Duodenal mucosa (tissue), 2 donors: ENCODE measurements at regions not wholly inside any gene's neighbourhood (a gene's known extent, or its start where the extent isn't known, plus 50 kb on each side); places are given as distances from the start of the nearest gene placed in this dataset.
"Not testable (repeated sequence)": the region's sequence is repeated elsewhere in the genome, so short reads cannot be mapped to it uniquely, and the experiment has no call there.

ENCODE experiments used
- H3K27ac ChIP-seq: one replicate; pipeline ENCODE4 v1.7.0; 2013; ENCODE audit warnings: low read depth, low read length
- H3K27me3 ChIP-seq, 2 donors: one replicate each; pipeline ENCODE4 v1.7.0; 2013; ENCODE audit warnings: low read length in 2 of 2, control low read depth in 1 of 2; ENCODE audit not compliant: insufficient read depth in 2 of 2, control insufficient read depth in 1 of 2
- H3K36me3 ChIP-seq, 2 donors: one replicate each; pipeline ENCODE4 v1.7.0; 2013; ENCODE audit warnings: low read length in 2 of 2, control low read depth in 1 of 2; ENCODE audit not compliant: insufficient read depth in 2 of 2, control insufficient read depth in 1 of 2
- H3K4me1 ChIP-seq, 2 donors: one replicate each; pipeline ENCODE4 v1.7.0; 2013; ENCODE audit warnings: low read length in 2 of 2, control low read depth in 1 of 2; ENCODE audit not compliant: insufficient read depth in 2 of 2, control insufficient read depth in 1 of 2
- H3K4me3 ChIP-seq, 2 donors: one replicate each; pipeline ENCODE4 v1.7.0; 2013; ENCODE audit warnings: low read length in 2 of 2, low read depth in 1 of 2
- H3K9ac ChIP-seq, 2 donors: one replicate each; pipeline ENCODE4 v1.7.0; 2013; ENCODE audit warnings: low read length in 2 of 2, low read depth in 1 of 2
- H3K9me3 ChIP-seq, 2 donors: one replicate each; pipeline ENCODE4 v1.7.0; 2013; ENCODE audit warnings: low read length in 2 of 2, control low read depth in 1 of 2; ENCODE audit not compliant: control insufficient read depth in 1 of 2

GRCh38 chr12:74269355-74269754 lies 268.3 kb upstream of the ATXN7L3B start:
- H3K4me3 ChIP-seq, H3K4me1 ChIP-seq, H3K9ac ChIP-seq, H3K9me3 ChIP-seq, H3K36me3 ChIP-seq, H3K27ac ChIP-seq, H3K27me3 ChIP-seq: not testable (repeated sequence)

GRCh38 chr12:74280156-74280655 lies 257.4 kb upstream of the ATXN7L3B start:
- H3K36me3 ChIP-seq: no peaks in the 10 kb centered on the region
- H3K9me3 ChIP-seq: peaks cover 7 to 9% of the 10 kb centered on the region in 2 donors
- H3K4me1 ChIP-seq: no peaks in the 10 kb centered on the region
- no peak overlapping the region for H3K27ac ChIP-seq
- no peaks in the 10 kb centered on the region for H3K27me3 ChIP-seq
- H3K4me3 ChIP-seq: no peak overlapping the region
- no peak overlapping the region for H3K9ac ChIP-seq

GRCh38 chr12:74281401-74282180 lies 256.0 kb upstream of the ATXN7L3B start:
- H3K36me3 ChIP-seq, H3K4me3 ChIP-seq, H3K9me3 ChIP-seq: not testable (repeated sequence)

GRCh38 chr12:74283646-74284045 lies 254.0 kb upstream of the ATXN7L3B start:
- no peak overlapping the region for H3K9ac ChIP-seq
- no peak overlapping the region for H3K27ac ChIP-seq
- no peak overlapping the region for H3K4me3 ChIP-seq
- no peaks in the 10 kb centered on the region for H3K9me3 ChIP-seq
- no peaks in the 10 kb centered on the region for H3K27me3 ChIP-seq
- no peaks in the 10 kb centered on the region for H3K36me3 ChIP-seq
- H3K4me1 ChIP-seq: no peaks in the 10 kb centered on the region

More at GRCh38 chr12:74281401-74282180, 256.0 kb upstream of the ATXN7L3B start:
- H3K27me3 ChIP-seq, H3K27ac ChIP-seq, H3K4me1 ChIP-seq, H3K9ac ChIP-seq: not testable (repeated sequence)

GRCh38 chr12:74285773-74286172 lies 251.9 kb upstream of the ATXN7L3B start:
- Histone ChIP-seq H3K4me1 (no peaks in the 10 kb centered on the region), H3K27me3 (no peaks in the 10 kb centered on the region), H3K9ac (no peak overlapping the region), H3K9me3 (no peaks in the 10 kb centered on the region), H3K36me3 (no peaks in the 10 kb centered on the region), H3K27ac (no peak overlapping the region), H3K4me3 (no peak overlapping the region)

GRCh38 chr12:74286254-74286653 lies 251.4 kb upstream of the ATXN7L3B start:
- Histone ChIP-seq H3K4me3 (no peak overlapping the region), H3K27ac (no peak overlapping the region), H3K9ac (no peak overlapping the region), H3K36me3 (no peaks in the 10 kb centered on the region), H3K27me3 (no peaks in the 10 kb centered on the region), H3K4me1 (no peaks in the 10 kb centered on the region), H3K9me3 (no peaks in the 10 kb centered on the region)

GRCh38 chr12:74292351-74293194 lies 245.1 kb upstream of the ATXN7L3B start:
- H3K9ac ChIP-seq: no peak overlapping the region
- no peaks in the 10 kb centered on the region for H3K36me3 ChIP-seq
- H3K4me1 ChIP-seq: no peaks in the 10 kb centered on the region
- no peak overlapping the region for H3K27ac ChIP-seq
- no peaks in the 10 kb centered on the region for H3K27me3 ChIP-seq
- no peak overlapping the region for H3K4me3 ChIP-seq
- no peaks in the 10 kb centered on the region for H3K9me3 ChIP-seq

GRCh38 chr12:74293689-74294131 lies 243.9 kb upstream of the ATXN7L3B start:
- Histone ChIP-seq H3K36me3 (no peaks in the 10 kb centered on the region), H3K9me3 (no peaks in the 10 kb centered on the region), H3K4me3 (no peak overlapping the region), H3K4me1 (no peaks in the 10 kb centered on the region), H3K9ac (no peak overlapping the region), H3K27ac (no peak overlapping the region), H3K27me3 (no peaks in the 10 kb centered on the region)

- Histone ChIP-seq H3K27ac (no peak overlapping the region), H3K36me3 (no peaks in the 10 kb centered on the region)
Measured at GRCh38 chr12:74317078-74317601, 220.5 kb upstream of the ATXN7L3B start.

GRCh38 chr12:74317741-74318140 lies 219.9 kb upstream of the ATXN7L3B start:
- Histone ChIP-seq H3K4me3 (no peak overlapping the region), H3K9me3 (no peaks in the 10 kb centered on the region), H3K27me3 (no peaks in the 10 kb centered on the region), H3K36me3 (no peaks in the 10 kb centered on the region), H3K9ac (no peak overlapping the region), H3K4me1 (no peaks in the 10 kb centered on the region), H3K27ac (no peak overlapping the region)

More at GRCh38 chr12:74317078-74317601, 220.5 kb upstream of the ATXN7L3B start:
- H3K9ac ChIP-seq: no peak overlapping the region
- no peaks in the 10 kb centered on the region for H3K27me3 ChIP-seq
- no peak overlapping the region for H3K4me3 ChIP-seq
- H3K9me3 ChIP-seq: no peaks in the 10 kb centered on the region
- H3K4me1 ChIP-seq: no peaks in the 10 kb centered on the region
